ENCODE measurements at regions not wholly inside any gene's neighbourhood (a gene's known extent, or its start where the extent isn't known, plus 50 kb on each side); places are given as distances from the start of the nearest gene placed in this dataset.
A peak's percentile ranks its signal among the peaks of the same experiment; 100 is the strongest.

GRCh38 chr1:227370533-227371254, 52.4 kb upstream of the CDC42BPA start:
- TF ChIP-seq POLR2A (IDR thresholded peaks at IDR 0.05; ENCODE audit: low read depth, low read length) (no peak), CTCF (IDR thresholded peaks at IDR 0.05; ENCODE audit: extremely low read depth in 1 of 2, insufficient read depth in 1 of 2, low read depth in 1 of 2, low read length in 2 of 2) (no peak), MAX (IDR thresholded peaks at IDR 0.05; ENCODE audit: insufficient read depth, insufficient read length) (no peak), POLR2AphosphoS5 (IDR thresholded peaks at IDR 0.05; ENCODE audit: insufficient read depth, low read depth, low read length) (no peak), EZH2 (IDR thresholded peaks at IDR 0.05; ENCODE audit: borderline replicate concordance, low read depth, low read length, severe bottlenecking) (no peak), FOS (IDR thresholded peaks at IDR 0.05; ENCODE audit: borderline replicate concordance, insufficient read depth, low read length) (peak; percentile 46), JUN (IDR thresholded peaks at IDR 0.05; ENCODE audit: borderline replicate concordance, insufficient read depth, insufficient read length, low read depth) (no peak), MYC (IDR thresholded peaks at IDR 0.05; ENCODE audit: low read depth, low read length) (no peak)

All from endothelial cell of umbilical vein (primary cell).